ENCODE measurements at regions not wholly inside any gene's neighbourhood (a gene's known extent, or its start where the extent isn't known, plus 50 kb on each side); places are given as distances from the start of the nearest gene placed in this dataset.

GRCh38 chr12:5328669-5329517, 103.0 kb upstream of the NTF3 start:
- Histone ChIP-seq H2AFZ (ENCODE audit: low read length) (no peak overlapping the region), H3K4me2 (ENCODE audit: low read length) (no peak overlapping the region), H3K9ac (ENCODE audit: low read length) (no peak overlapping the region), H3K4me3 (ENCODE audit: low read depth, low read length, poor library complexity, severe bottlenecking) (no peak overlapping the region), H4K20me1 (ENCODE audit: insufficient read depth, low read length) (no peaks in the 10 kb centered on the region), H3K9me2 (ENCODE audit: low read depth, low read length) (no peaks in the 10 kb centered on the region), H3K4me1 (ENCODE audit: insufficient read depth, low read length, severe bottlenecking) (no peaks in the 10 kb centered on the region), H3K27ac (ENCODE audit: low read depth, low read length, poor library complexity, severe bottlenecking) (no peak overlapping the region), H3K27me3 (ENCODE audit: insufficient read depth, low read length) (no peaks in the 10 kb centered on the region), H3K79me2 (ENCODE audit: insufficient read depth, low read length) (no peaks in the 10 kb centered on the region), H3K9me3 (ENCODE audit: low read length) (no peaks in the 10 kb centered on the region), H3K36me3 (ENCODE audit: insufficient read depth, low read length) (no peaks in the 10 kb centered on the region), H3F3A (ENCODE audit: insufficient read depth, low read length) (no peaks in the 10 kb centered on the region)
- no peak for TF ChIP-seq EZH2 (IDR thresholded peaks at IDR 0.05; ENCODE audit: borderline replicate concordance, low read length)
- TF ChIP-seq, protein P1, sequence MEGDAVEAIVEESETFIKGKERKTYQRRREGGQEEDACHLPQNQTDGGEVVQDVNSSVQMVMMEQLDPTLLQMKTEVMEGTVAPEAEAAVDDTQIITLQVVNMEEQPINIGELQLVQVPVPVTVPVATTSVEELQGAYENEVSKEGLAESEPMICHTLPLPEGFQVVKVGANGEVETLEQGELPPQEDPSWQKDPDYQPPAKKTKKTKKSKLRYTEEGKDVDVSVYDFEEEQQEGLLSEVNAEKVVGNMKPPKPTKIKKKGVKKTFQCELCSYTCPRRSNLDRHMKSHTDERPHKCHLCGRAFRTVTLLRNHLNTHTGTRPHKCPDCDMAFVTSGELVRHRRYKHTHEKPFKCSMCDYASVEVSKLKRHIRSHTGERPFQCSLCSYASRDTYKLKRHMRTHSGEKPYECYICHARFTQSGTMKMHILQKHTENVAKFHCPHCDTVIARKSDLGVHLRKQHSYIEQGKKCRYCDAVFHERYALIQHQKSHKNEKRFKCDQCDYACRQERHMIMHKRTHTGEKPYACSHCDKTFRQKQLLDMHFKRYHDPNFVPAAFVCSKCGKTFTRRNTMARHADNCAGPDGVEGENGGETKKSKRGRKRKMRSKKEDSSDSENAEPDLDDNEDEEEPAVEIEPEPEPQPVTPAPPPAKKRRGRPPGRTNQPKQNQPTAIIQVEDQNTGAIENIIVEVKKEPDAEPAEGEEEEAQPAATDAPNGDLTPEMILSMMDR (IDR thresholded peaks at IDR 0.05; ENCODE audit: low read length) = no peak

- H2AFZ ChIP-seq (ENCODE audit: low read length) = no peak overlapping the region
- H3K4me3 ChIP-seq (ENCODE audit: low read depth, low read length, poor library complexity, severe bottlenecking) = no peak overlapping the region
- no peaks in the 10 kb centered on the region for H3K36me3 ChIP-seq (ENCODE audit: insufficient read depth, low read length)
- H3K27me3 ChIP-seq (ENCODE audit: insufficient read depth, low read length) = no peaks in the 10 kb centered on the region
- no peaks in the 10 kb centered on the region for H3F3A ChIP-seq (ENCODE audit: insufficient read depth, low read length)
- no peaks in the 10 kb centered on the region for H3K79me2 ChIP-seq (ENCODE audit: insufficient read depth, low read length)
- H3K4me2 ChIP-seq (ENCODE audit: low read length) = no peak overlapping the region
- no peak overlapping the region for H3K9ac ChIP-seq (ENCODE audit: low read length)
- no peaks in the 10 kb centered on the region for H3K9me3 ChIP-seq (ENCODE audit: low read length)
- H3K4me1 ChIP-seq (ENCODE audit: insufficient read depth, low read length, severe bottlenecking) = no peaks in the 10 kb centered on the region
- no peak for TF ChIP-seq EZH2 (IDR thresholded peaks at IDR 0.05; ENCODE audit: borderline replicate concordance, low read length)
- TF ChIP-seq, protein P1 (IDR thresholded peaks at IDR 0.05; ENCODE audit: low read length) = no peak
- no peaks in the 10 kb centered on the region for H3K9me2 ChIP-seq (ENCODE audit: low read depth, low read length)
- H4K20me1 ChIP-seq (ENCODE audit: insufficient read depth, low read length) = no peaks in the 10 kb centered on the region
- H3K27ac ChIP-seq (ENCODE audit: low read depth, low read length, poor library complexity, severe bottlenecking) = no peak overlapping the region
These were observed 99.4 kb upstream of the NTF3 start for GRCh38 chr12:5332551-5332950.

- Histone ChIP-seq H3K9me3 (ENCODE audit: low read length) (no peaks in the 10 kb centered on the region), H3K36me3 (ENCODE audit: insufficient read depth, low read length) (no peaks in the 10 kb centered on the region), H3K79me2 (ENCODE audit: insufficient read depth, low read length) (no peaks in the 10 kb centered on the region)
These were observed 98.8 kb upstream of the NTF3 start for GRCh38 chr12:5333096-5333495.

More at GRCh38 chr12:5333096-5333495, 98.8 kb upstream of the NTF3 start:
- Histone ChIP-seq H3K9ac (ENCODE audit: low read length) (no peak overlapping the region), H3K27me3 (ENCODE audit: insufficient read depth, low read length) (no peaks in the 10 kb centered on the region), H3K27ac (ENCODE audit: low read depth, low read length, poor library complexity, severe bottlenecking) (no peak overlapping the region), H3K4me3 (ENCODE audit: low read depth, low read length, poor library complexity, severe bottlenecking) (no peak overlapping the region), H3K9me2 (ENCODE audit: low read depth, low read length) (no peaks in the 10 kb centered on the region), H3K4me2 (ENCODE audit: low read length) (no peak overlapping the region), H3K4me1 (ENCODE audit: insufficient read depth, low read length, severe bottlenecking) (no peaks in the 10 kb centered on the region), H2AFZ (ENCODE audit: low read length) (no peak overlapping the region), H3F3A (ENCODE audit: insufficient read depth, low read length) (no peaks in the 10 kb centered on the region), H4K20me1 (ENCODE audit: insufficient read depth, low read length) (no peaks in the 10 kb centered on the region)
- TF ChIP-seq, protein P1 (IDR thresholded peaks at IDR 0.05; ENCODE audit: low read length) = no peak
- no peak for TF ChIP-seq EZH2 (IDR thresholded peaks at IDR 0.05; ENCODE audit: borderline replicate concordance, low read length)
